ENCODE measurements at regions not wholly inside any gene's neighbourhood (a gene's known extent, or its start where the extent isn't known, plus 50 kb on each side); places are given as distances from the start of the nearest gene placed in this dataset.

DNA sequence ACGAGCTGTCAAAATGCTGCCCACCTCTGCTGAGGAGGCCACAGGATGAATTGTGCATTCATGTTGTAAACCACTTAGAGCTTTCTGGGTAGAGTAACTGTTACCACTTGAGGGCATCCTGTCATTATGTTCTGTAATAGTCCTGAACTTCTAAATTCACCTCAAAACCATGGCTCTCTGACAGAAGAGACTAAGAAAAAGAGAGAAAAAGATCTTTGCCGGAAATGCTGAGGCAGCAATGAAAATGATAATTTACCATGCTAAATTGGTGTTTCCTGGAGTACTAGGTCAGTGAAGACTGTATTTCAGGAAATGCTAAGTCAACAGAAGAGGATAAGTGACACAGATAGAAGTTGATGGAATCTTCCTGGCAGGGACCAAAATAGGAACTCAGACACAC is 942.3 kb upstream of the SLIT2 start:
- POLR2A ChIA-PET (ENCODE audit: low non-redundant PET): interaction anchor here (0.6 kb wide), 1 partner anchor 146 kb away, joined by 5 read pairs; no protein-coding TSS in a partner anchor
- CTCF ChIA-PET: no interaction called here
- Histone ChIP-seq H3K4me1 (ENCODE audit: insufficient read depth, low read length, poor library complexity, severe bottlenecking) (peaks cover 32% of the 10 kb centered on the region), H3K27me3 (replicated peaks; ENCODE audit: insufficient read depth, low read depth, low read length, poor library complexity) (no peaks in the 10 kb centered on the region), H3K9me3 (ENCODE audit: low read depth, low read length, poor library complexity, severe bottlenecking) (no peaks in the 10 kb centered on the region), H3K36me3 (ENCODE audit: insufficient read depth, low read length, poor library complexity, severe bottlenecking) (no peaks in the 10 kb centered on the region), H3K4me3 (ENCODE audit: low read depth, low read length, poor library complexity, severe bottlenecking) (no peak overlapping the region), H3K27ac (ENCODE audit: low read depth, low read length, poor library complexity, severe bottlenecking) (no peak overlapping the region)
- intact Hi-C loops (cut with micrococcal nuclease; ENCODE audit: unreplicated experiment): loop anchor here (1.0 to 10.0 kb wide), 4 partner anchors 665 to 1373 kb away; no protein-coding TSS in a partner anchor
- no TSS peak for BruUV-seq (replicated peaks)
- TF ChIP-seq, protein P1, sequence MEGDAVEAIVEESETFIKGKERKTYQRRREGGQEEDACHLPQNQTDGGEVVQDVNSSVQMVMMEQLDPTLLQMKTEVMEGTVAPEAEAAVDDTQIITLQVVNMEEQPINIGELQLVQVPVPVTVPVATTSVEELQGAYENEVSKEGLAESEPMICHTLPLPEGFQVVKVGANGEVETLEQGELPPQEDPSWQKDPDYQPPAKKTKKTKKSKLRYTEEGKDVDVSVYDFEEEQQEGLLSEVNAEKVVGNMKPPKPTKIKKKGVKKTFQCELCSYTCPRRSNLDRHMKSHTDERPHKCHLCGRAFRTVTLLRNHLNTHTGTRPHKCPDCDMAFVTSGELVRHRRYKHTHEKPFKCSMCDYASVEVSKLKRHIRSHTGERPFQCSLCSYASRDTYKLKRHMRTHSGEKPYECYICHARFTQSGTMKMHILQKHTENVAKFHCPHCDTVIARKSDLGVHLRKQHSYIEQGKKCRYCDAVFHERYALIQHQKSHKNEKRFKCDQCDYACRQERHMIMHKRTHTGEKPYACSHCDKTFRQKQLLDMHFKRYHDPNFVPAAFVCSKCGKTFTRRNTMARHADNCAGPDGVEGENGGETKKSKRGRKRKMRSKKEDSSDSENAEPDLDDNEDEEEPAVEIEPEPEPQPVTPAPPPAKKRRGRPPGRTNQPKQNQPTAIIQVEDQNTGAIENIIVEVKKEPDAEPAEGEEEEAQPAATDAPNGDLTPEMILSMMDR (conservative IDR thresholded peaks at IDR 0.05; ENCODE audit: low read depth, low read length): peak; percentile 60
- no peak for TF ChIP-seq EZH2 (IDR thresholded peaks at IDR 0.05; ENCODE audit: borderline replicate concordance, low read depth, low read length, poor library complexity, severe bottlenecking)
- peak; percentile 96 for DNase-seq (ENCODE audit: low spot score)

DNA sequence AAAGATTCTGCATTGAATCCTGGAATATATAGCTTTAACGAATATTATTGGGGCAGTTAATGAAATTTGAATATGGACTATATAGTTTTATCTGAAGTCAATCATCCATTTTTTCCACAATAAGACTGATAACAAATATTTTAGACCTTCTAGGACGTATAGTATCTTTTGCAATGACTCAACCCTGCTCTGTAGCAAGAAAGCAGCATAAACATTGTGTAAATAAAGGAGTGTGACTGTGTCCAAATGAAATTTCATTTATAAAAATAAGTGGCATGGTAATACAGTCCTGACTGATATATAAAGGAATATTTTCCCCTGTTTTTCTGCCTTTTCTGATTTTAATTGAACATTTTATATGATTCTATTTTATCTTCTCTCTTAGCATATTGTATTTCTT is 947.7 kb upstream of the SLIT2 start:
- H3K4me1 ChIP-seq (ENCODE audit: insufficient read depth, low read length, poor library complexity, severe bottlenecking): peaks cover 25% of the 10 kb centered on the region
- DNase-seq (ENCODE audit: low spot score): no peak
- H3K4me3 ChIP-seq (ENCODE audit: low read depth, low read length, poor library complexity, severe bottlenecking): no peak overlapping the region
- intact Hi-C loops (cut with micrococcal nuclease; ENCODE audit: unreplicated experiment): loop anchor here (10.0 kb wide), 2 partner anchors 671 to 1241 kb away; no protein-coding TSS in a partner anchor
- CTCF ChIA-PET: no interaction called here
- BruUV-seq (replicated peaks): no TSS peak
- H3K9me3 ChIP-seq (ENCODE audit: low read depth, low read length, poor library complexity, severe bottlenecking): no peaks in the 10 kb centered on the region
- POLR2A ChIA-PET (ENCODE audit: low non-redundant PET): no interaction called here
- no peak overlapping the region for H3K27ac ChIP-seq (ENCODE audit: low read depth, low read length, poor library complexity, severe bottlenecking)
- H3K36me3 ChIP-seq (ENCODE audit: insufficient read depth, low read length, poor library complexity, severe bottlenecking): no peaks in the 10 kb centered on the region
- TF ChIP-seq, protein P1 (conservative IDR thresholded peaks at IDR 0.05; ENCODE audit: low read depth, low read length): no peak
- TF ChIP-seq EZH2 (IDR thresholded peaks at IDR 0.05; ENCODE audit: borderline replicate concordance, low read depth, low read length, poor library complexity, severe bottlenecking): no peak
- no peaks in the 10 kb centered on the region for H3K27me3 ChIP-seq (replicated peaks; ENCODE audit: insufficient read depth, low read depth, low read length, poor library complexity)

DNA sequence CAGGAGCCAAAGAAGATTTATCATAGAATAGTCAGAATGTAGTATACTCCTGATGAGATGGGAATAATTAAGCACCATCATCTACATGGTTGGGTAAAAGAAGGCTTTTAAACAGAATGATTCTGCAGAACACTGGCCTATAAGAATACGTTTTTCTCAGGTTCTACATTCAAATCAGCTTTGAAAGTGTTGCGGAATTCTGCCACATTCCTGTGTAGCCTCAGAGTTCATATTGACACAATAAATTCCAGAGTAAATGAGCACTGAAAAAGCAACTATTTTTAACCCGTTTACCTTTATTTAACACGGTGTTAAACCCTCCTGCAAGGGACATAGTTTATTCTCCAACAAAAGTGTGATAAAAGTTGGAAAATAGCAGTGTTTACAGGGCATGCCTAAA is 950.2 kb upstream of the SLIT2 start:
- CTCF ChIA-PET: no interaction called here
- TF ChIP-seq EZH2 (IDR thresholded peaks at IDR 0.05; ENCODE audit: borderline replicate concordance, low read depth, low read length, poor library complexity, severe bottlenecking): no peak
- TF ChIP-seq, protein P1 (conservative IDR thresholded peaks at IDR 0.05; ENCODE audit: low read depth, low read length): no peak

More for the DNA sequence above, 950.2 kb upstream of the SLIT2 start:
- Histone ChIP-seq H3K27me3 (replicated peaks; ENCODE audit: insufficient read depth, low read depth, low read length, poor library complexity) (no peaks in the 10 kb centered on the region), H3K27ac (ENCODE audit: low read depth, low read length, poor library complexity, severe bottlenecking) (no peak overlapping the region), H3K4me1 (ENCODE audit: insufficient read depth, low read length, poor library complexity, severe bottlenecking) (peaks cover 18% of the 10 kb centered on the region), H3K9me3 (ENCODE audit: low read depth, low read length, poor library complexity, severe bottlenecking) (no peaks in the 10 kb centered on the region), H3K36me3 (ENCODE audit: insufficient read depth, low read length, poor library complexity, severe bottlenecking) (no peaks in the 10 kb centered on the region), H3K4me3 (ENCODE audit: low read depth, low read length, poor library complexity, severe bottlenecking) (no peak overlapping the region)
- intact Hi-C loops (cut with micrococcal nuclease; ENCODE audit: unreplicated experiment): loop anchor here (10.0 kb wide), 2 partner anchors 673 to 1243 kb away; no protein-coding TSS in a partner anchor
- BruUV-seq (replicated peaks): no TSS peak
- DNase-seq (ENCODE audit: low spot score): no peak
- POLR2A ChIA-PET (ENCODE audit: low non-redundant PET): no interaction called here
